ENCODE measurements at regions not wholly inside any gene's neighbourhood (a gene's known extent, or its start where the extent isn't known, plus 50 kb on each side); places are given as distances from the start of the nearest gene placed in this dataset.

DNA sequence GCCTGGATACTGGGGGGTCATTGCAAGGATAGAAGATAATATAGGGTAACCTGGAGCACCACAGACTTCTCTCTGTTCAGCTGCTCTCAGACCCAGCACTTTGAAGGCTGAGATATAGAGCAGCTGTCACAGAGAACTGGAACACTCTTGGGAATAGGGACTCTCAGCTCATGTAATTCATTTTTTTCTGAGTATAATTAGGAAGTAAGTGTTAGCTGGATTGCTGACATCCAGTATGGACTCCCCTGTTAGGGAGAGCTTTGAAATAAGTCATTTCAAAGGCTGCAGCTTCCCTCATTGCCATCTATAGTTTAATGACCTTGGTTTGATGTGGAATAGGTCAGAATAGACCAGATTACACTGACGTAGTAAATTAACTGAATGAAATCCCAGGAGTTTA is 120.8 kb upstream of the POU2AF2 start:
- H3K4me3 ChIP-seq (ENCODE audit: low read depth, low read length) = no peak overlapping the region
- TF ChIP-seq, protein P1, sequence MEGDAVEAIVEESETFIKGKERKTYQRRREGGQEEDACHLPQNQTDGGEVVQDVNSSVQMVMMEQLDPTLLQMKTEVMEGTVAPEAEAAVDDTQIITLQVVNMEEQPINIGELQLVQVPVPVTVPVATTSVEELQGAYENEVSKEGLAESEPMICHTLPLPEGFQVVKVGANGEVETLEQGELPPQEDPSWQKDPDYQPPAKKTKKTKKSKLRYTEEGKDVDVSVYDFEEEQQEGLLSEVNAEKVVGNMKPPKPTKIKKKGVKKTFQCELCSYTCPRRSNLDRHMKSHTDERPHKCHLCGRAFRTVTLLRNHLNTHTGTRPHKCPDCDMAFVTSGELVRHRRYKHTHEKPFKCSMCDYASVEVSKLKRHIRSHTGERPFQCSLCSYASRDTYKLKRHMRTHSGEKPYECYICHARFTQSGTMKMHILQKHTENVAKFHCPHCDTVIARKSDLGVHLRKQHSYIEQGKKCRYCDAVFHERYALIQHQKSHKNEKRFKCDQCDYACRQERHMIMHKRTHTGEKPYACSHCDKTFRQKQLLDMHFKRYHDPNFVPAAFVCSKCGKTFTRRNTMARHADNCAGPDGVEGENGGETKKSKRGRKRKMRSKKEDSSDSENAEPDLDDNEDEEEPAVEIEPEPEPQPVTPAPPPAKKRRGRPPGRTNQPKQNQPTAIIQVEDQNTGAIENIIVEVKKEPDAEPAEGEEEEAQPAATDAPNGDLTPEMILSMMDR (IDR thresholded peaks at IDR 0.05; ENCODE audit: low read depth, low read length) = no peak

- H3K4me3 ChIP-seq (ENCODE audit: low read depth, low read length) = no peak overlapping the region
- TF ChIP-seq, protein P1 (IDR thresholded peaks at IDR 0.05; ENCODE audit: low read depth, low read length) = no peak
Measured at GRCh38 chr11:111123463-111124398, 121.8 kb upstream of the POU2AF2 start.

GRCh38 chr11:111120696-111121302 is 124.7 kb upstream of the POU2AF2 start:
- H3K4me3 ChIP-seq (ENCODE audit: low read depth, low read length) = no peak overlapping the region

DNA sequence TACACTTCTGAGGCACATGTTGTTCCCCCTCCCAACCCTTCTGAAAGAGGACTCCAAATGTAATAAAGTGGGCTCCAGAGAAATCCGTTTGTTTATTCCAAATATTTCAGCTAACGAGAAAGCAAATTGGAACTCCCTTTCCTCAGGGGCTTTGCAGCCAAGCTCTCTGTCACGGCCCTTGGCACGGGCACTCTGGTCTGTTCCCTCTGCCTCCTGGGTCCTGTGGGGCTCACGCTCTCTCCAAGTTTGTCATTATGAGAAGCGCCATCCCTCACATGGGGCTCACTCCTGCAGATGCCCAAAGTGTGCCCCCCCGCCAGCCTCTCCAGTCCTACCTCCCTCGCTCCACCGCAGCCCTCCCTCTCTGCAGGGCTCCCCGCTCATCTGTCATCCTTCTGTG is 125.4 kb upstream of the POU2AF2 start:
- no peak overlapping the region for H3K4me3 ChIP-seq (ENCODE audit: low read depth, low read length)
- TF ChIP-seq, protein P1 (IDR thresholded peaks at IDR 0.05; ENCODE audit: low read depth, low read length) = no peak

More at GRCh38 chr11:111120696-111121302, 124.7 kb upstream of the POU2AF2 start:
- TF ChIP-seq, protein P1 (IDR thresholded peaks at IDR 0.05; ENCODE audit: low read depth, low read length) = no peak

DNA sequence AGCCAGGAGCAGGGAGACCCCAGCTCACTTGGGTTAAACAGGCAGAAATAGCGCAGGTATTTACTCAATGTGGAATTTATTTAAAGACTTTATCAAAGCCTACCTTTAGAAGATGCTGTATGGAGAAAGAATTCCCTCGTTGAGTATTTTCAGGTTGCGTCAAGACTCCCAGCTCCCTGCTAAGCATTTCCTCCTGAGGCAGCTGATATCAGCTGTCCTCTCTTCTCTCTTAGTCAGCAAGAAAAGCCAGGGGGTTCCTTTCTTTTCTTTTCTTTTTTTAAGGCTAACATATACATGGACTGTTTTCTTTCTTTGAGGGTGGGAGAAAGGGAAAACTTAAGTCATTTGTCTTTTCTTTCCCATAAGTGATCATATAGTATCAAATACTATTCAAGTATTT is 125.8 kb upstream of the POU2AF2 start:
- TF ChIP-seq, protein P1 (IDR thresholded peaks at IDR 0.05; ENCODE audit: low read depth, low read length) = no peak
- no peak overlapping the region for H3K4me3 ChIP-seq (ENCODE audit: low read depth, low read length)

GRCh38 chr11:111115890-111116289 is 129.6 kb upstream of the POU2AF2 start:
- TF ChIP-seq, protein P1 (IDR thresholded peaks at IDR 0.05; ENCODE audit: low read depth, low read length) = no peak
- H3K4me3 ChIP-seq (ENCODE audit: low read depth, low read length) = no peak overlapping the region

DNA sequence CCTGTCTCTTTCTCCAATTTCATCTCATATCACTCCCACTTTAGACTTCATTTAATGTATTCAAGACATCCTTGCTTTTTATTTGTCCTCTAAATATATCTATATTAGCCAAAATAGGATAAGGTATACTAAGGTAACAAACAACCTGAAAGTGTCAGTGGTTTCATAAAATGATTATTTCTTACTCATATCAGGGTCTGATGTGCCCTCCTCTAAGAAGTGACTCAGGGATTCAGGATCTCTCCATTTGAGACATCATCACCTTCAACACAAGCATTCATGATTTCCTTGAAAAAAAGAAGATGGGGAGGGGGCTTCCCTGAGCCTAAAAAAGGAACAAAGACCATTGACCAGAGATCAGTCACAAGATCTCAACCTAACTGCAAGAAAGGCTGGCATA is 131.4 kb upstream of the POU2AF2 start:
- TF ChIP-seq, protein P1 (IDR thresholded peaks at IDR 0.05; ENCODE audit: low read depth, low read length) = no peak
- H3K4me3 ChIP-seq (ENCODE audit: low read depth, low read length) = no peak overlapping the region

Data from WI38 (cell line).